Panc1 (cell line): ENCODE measurements at regions not wholly inside any gene's neighbourhood (a gene's known extent, or its start where the extent isn't known, plus 50 kb on each side); places are given as distances from the start of the nearest gene placed in this dataset.

Experiments used
- CTCF ChIP-seq: fragments of 450-650 bp; IDR thresholded peaks from 2 replicates; pipeline ENCODE4 v1.5.1; 2017; ENCODE audit warnings: mild to moderate bottlenecking
- SIN3A ChIP-seq: IDR thresholded peaks from 2 replicates; pipeline ENCODE4 v1.6.1; 2012; ENCODE audit warnings: low read depth, mild to moderate bottlenecking, low read length, moderate library complexity, borderline replicate concordance; ENCODE audit not compliant: insufficient read depth

- TF ChIP-seq CTCF: no peak
- TF ChIP-seq SIN3A: no peak
Measured at GRCh38 chr2:121947674-121948073, 192.2 kb downstream of the TSN start.
